Right lobe of liver (tissue), 6 donors: ENCODE measurements at regions not wholly inside any gene's neighbourhood (a gene's known extent, or its start where the extent isn't known, plus 50 kb on each side); places are given as distances from the start of the nearest gene placed in this dataset.
"Not testable (repeated sequence)": the region's sequence is repeated elsewhere in the genome, so short reads cannot be mapped to it uniquely, and the experiment has no call there.

ENCODE experiments used
- ATAC-seq, 4 donors: fragments of 200-7000 bp; cut with Tn5 transposase; one replicate each; pipeline ENCODE4 v1.9.1; 2020; ENCODE audit warnings: mild to moderate bottlenecking in 4 of 4, moderate library complexity in 4 of 4
- DNase-seq, 3 donors: peaks; one replicate each; pipeline ENCODE4 v3.0.0-alpha.2; 2020
- H3K27ac ChIP-seq, 3 donors: fragments of 200-600 bp; one replicate each; pipeline ENCODE4 v1.8.0; 2022
- H3K27me3 ChIP-seq, 2 donors: fragments of 200-600 bp; one replicate each; pipeline ENCODE4 v1.8.0; 2022
- H3K36me3 ChIP-seq, 4 donors: fragments of 200-600 bp; sonication (generic) in 1 of 4; one replicate each; pipeline versions ENCODE4 v1.5.1 to v1.8.0; 2017 to 2022; ENCODE audit warnings: control low read depth in 1 of 4
- H3K4me1 ChIP-seq, 4 donors: fragments of 200-600 bp; sonication (generic) in 1 of 4; one replicate each; pipeline versions ENCODE4 v1.5.1 to v1.8.0; 2017 to 2022; ENCODE audit warnings: control low read depth in 1 of 4
- H3K4me3 ChIP-seq, 3 donors: fragments of 200-600 bp; one replicate each; pipeline ENCODE4 v1.8.0; 2022
- H3K9me3 ChIP-seq, 4 donors: fragments of 200-600 bp; sonication (generic) in 1 of 4; one replicate each; pipeline versions ENCODE4 v1.5.1 to v1.8.0; 2017 to 2022; ENCODE audit warnings: control low read depth in 1 of 4
- POLR2A ChIP-seq: fragments of 450-650 bp; IDR thresholded peaks from one replicate; pipeline ENCODE4 v1.6.1; 2017; ENCODE audit warnings: antibody characterized with exemption, mild to moderate bottlenecking
- WGBS: methylation state at CpG from one replicate; pipeline ENCODE4 v1.1.6; 2018; ENCODE audit warnings: low coverage, low lambda C conversion rate; ENCODE audit not compliant: insufficient coverage; ENCODE audit errors: missing lambda C conversion rate; 5-methylcytosine and 5-hydroxymethylcytosine counted together
- intact Hi-C, 2 donors: fragments of 100-400 bp; cut with DNase I; formaldehyde crosslinking; loops; one replicate each; pipeline versions ENCODE4 v1.11.2 to v1.14.1; 2022
- TF ChIP-seq, protein P1 (sequence below), 4 donors: fragments of 200-600 bp in 3 of 4; fragments of 450-650 bp in 1 of 4; IDR thresholded peaks; one replicate each; pipeline versions ENCODE4 v1.5.1 to v1.8.0; 2016 to 2022; ENCODE audit warnings: antibody characterized with exemption in 4 of 4, mild to moderate bottlenecking in 2 of 4
- donor health status: DM: no; HTN: yes; CAD: no.
- donor health status: DM: no; HTN: no; CAD: no.
- donor health status: DM: no; HTN: no; CAD: no.
- donor health status: DM: no; HTN: yes; CAD: no.
- donor health status: DM: no; HTN: yes; CAD: no.

GRCh38 chr5:74450095-74450494, 190.4 kb downstream of the ENC1 start:
- TF ChIP-seq, protein P1, sequence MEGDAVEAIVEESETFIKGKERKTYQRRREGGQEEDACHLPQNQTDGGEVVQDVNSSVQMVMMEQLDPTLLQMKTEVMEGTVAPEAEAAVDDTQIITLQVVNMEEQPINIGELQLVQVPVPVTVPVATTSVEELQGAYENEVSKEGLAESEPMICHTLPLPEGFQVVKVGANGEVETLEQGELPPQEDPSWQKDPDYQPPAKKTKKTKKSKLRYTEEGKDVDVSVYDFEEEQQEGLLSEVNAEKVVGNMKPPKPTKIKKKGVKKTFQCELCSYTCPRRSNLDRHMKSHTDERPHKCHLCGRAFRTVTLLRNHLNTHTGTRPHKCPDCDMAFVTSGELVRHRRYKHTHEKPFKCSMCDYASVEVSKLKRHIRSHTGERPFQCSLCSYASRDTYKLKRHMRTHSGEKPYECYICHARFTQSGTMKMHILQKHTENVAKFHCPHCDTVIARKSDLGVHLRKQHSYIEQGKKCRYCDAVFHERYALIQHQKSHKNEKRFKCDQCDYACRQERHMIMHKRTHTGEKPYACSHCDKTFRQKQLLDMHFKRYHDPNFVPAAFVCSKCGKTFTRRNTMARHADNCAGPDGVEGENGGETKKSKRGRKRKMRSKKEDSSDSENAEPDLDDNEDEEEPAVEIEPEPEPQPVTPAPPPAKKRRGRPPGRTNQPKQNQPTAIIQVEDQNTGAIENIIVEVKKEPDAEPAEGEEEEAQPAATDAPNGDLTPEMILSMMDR (IDR thresholded peaks at IDR 0.05): no peak
- TF ChIP-seq POLR2A: no peak
- DNase-seq: no peak

GRCh38 chr5:74446725-74447241, 193.7 kb downstream of the ENC1 start:
- ATAC-seq: no peak
- Histone ChIP-seq H3K4me1 (no peaks in the 10 kb centered on the region), H3K36me3 (no peaks in the 10 kb centered on the region), H3K4me3 (no peak overlapping the region), H3K27ac (no peak overlapping the region), H3K27me3 (no peaks in the 10 kb centered on the region), H3K9me3 (no peaks in the 10 kb centered on the region)
- intact Hi-C loops: no loop called here
- WGBS: 85% methylated on average over 12 of the region's 12 CpGs
- TF ChIP-seq, protein P1 (IDR thresholded peaks at IDR 0.05): no peak
- TF ChIP-seq POLR2A: no peak
- DNase-seq: no peak

More at GRCh38 chr5:74450095-74450494, 190.4 kb downstream of the ENC1 start:
- H3K27me3 ChIP-seq: no peaks in the 10 kb centered on the region
- H3K27ac ChIP-seq: no peak overlapping the region
- H3K9me3 ChIP-seq: no peaks in the 10 kb centered on the region
- no peak overlapping the region for H3K4me3 ChIP-seq
- H3K36me3 ChIP-seq: no peaks in the 10 kb centered on the region
- WGBS: 61% methylated on average over 2 of the region's 2 CpGs
- intact Hi-C loops: no loop called here
- H3K4me1 ChIP-seq: no peaks in the 10 kb centered on the region
- ATAC-seq: no peak

- H3K27ac ChIP-seq: no peak overlapping the region
Observed at GRCh38 chr5:74442466-74442865, 198.1 kb downstream of the ENC1 start.

GRCh38 chr5:74441616-74442015, 198.9 kb downstream of the ENC1 start:
- no peaks in the 10 kb centered on the region for H3K27me3 ChIP-seq
- no peak overlapping the region for H3K4me3 ChIP-seq
- ATAC-seq (no peak), DNase-seq (no peak)
- no peak overlapping the region for H3K27ac ChIP-seq
- intact Hi-C loops: no loop called here
- WGBS: 85% methylated on average over 5 of the region's 5 CpGs
- H3K9me3 ChIP-seq: no peaks in the 10 kb centered on the region
- no peaks in the 10 kb centered on the region for H3K36me3 ChIP-seq
- TF ChIP-seq, protein P1 (IDR thresholded peaks at IDR 0.05): no peak
- TF ChIP-seq POLR2A: no peak
- no peaks in the 10 kb centered on the region for H3K4me1 ChIP-seq

More at GRCh38 chr5:74442466-74442865, 198.1 kb downstream of the ENC1 start:
- TF ChIP-seq, protein P1 (IDR thresholded peaks at IDR 0.05): no peak
- TF ChIP-seq POLR2A: no peak
- H3K4me3 ChIP-seq: no peak overlapping the region
- DNase-seq: no peak
- WGBS: 61% methylated on average over 3 of the region's 3 CpGs
- intact Hi-C loops: no loop called here
- ATAC-seq: no peak
- no peaks in the 10 kb centered on the region for H3K9me3 ChIP-seq
- H3K27me3 ChIP-seq: no peaks in the 10 kb centered on the region
- no peaks in the 10 kb centered on the region for H3K4me1 ChIP-seq
- no peaks in the 10 kb centered on the region for H3K36me3 ChIP-seq

DNA sequence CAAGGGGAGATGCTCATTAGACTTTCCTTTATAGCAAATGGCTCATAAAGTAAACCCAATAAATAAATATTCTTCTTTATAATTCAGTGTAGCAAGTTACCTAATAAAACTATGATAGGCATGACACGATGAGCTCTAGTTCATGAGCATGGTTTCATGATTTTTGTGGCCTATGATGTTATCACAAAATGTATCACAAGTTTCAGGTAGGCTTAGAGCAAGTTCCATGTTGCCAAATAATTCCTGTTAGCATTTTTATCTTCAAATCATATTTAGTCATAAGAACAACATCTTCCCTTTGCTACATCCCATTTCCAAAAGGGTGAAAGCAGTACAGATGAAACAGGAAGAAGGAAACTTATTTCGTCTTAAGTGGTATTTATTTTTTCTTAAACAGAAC, 200.2 kb downstream of the ENC1 start:
- DNase-seq (no peak), ATAC-seq (no peak)
- Histone ChIP-seq H3K4me3 (no peak overlapping the region), H3K27me3 (no peaks in the 10 kb centered on the region), H3K4me1 (no peaks in the 10 kb centered on the region), H3K9me3 (no peaks in the 10 kb centered on the region), H3K27ac (no peak overlapping the region), H3K36me3 (no peaks in the 10 kb centered on the region)
- intact Hi-C loops: no loop called here
- TF ChIP-seq, protein P1 (IDR thresholded peaks at IDR 0.05): no peak
- TF ChIP-seq POLR2A: no peak
- 65% methylated on average over 2 of the region's 2 CpGs for WGBS

DNA sequence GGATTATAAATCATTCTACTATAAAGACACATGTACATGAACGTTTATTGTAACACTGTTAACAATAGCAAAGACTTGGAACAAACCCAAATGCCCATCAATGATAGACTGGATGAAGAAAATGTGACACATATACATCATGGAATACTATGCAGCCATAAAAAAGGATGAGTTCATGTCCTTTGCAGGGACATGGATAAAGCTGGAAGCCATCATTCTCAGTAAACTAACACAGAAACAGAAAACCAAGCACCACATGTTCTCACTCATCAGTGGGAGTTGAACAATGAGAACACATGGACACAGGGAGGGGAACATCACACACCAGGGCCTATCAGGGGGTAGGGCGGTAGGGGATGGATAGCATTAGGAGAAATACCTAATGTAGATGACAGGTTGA, 202.7 kb downstream of the ENC1 start:
- H3K9me3 ChIP-seq, ATAC-seq, intact Hi-C loops, H3K4me1 ChIP-seq, DNase-seq, H3K4me3 ChIP-seq, H3K27me3 ChIP-seq, H3K36me3 ChIP-seq, H3K27ac ChIP-seq: not testable (repeated sequence)
- 72% methylated on average over 2 of the region's 2 CpGs for WGBS
